DND-41 (cell line): ENCODE measurements at regions not wholly inside any gene's neighbourhood (a gene's known extent, or its start where the extent isn't known, plus 50 kb on each side); places are given as distances from the start of the nearest gene placed in this dataset.

ENCODE experiments used
- CTCF ChIP-seq: IDR thresholded peaks from 2 replicates; pipeline ENCODE4 v1.5.1; 2012; ENCODE audit warnings: borderline replicate concordance, low read length, moderate library complexity, mild to moderate bottlenecking; ENCODE audit not compliant: poor library complexity, severe bottlenecking; ENCODE audit errors: extremely low read depth
- EZH2 ChIP-seq: IDR thresholded peaks from 3 replicates; pipeline ENCODE4 v1.6.1; 2012; ENCODE audit warnings: borderline replicate concordance, low read depth, mild to moderate bottlenecking, moderate library complexity, low read length, inconsistent platforms; ENCODE audit not compliant: severe bottlenecking

- no peak for TF ChIP-seq CTCF
- TF ChIP-seq EZH2, result no peak
Observed at GRCh38 chr3:101163554-101163953, 156.8 kb downstream of the IMPG2 start.
